Lower lobe of right lung (tissue), 2 donors: ENCODE measurements at regions not wholly inside any gene's neighbourhood (a gene's known extent, or its start where the extent isn't known, plus 50 kb on each side); places are given as distances from the start of the nearest gene placed in this dataset.

Source experiments
- ATAC-seq, 2 donors: fragments of 200-7000 bp; cut with Tn5 transposase; one replicate each; pipeline ENCODE4 v1.9.1; 2020 to 2022; ENCODE audit warnings: mild to moderate bottlenecking in 2 of 2, moderate library complexity in 2 of 2
- DNase-seq: peaks from one replicate; pipeline ENCODE4 v3.0.0-alpha.2; 2020
- H3K27ac ChIP-seq: fragments of 200-600 bp; one replicate; pipeline ENCODE4 v1.8.0; 2022
- H3K27me3 ChIP-seq: fragments of 200-600 bp; one replicate; pipeline ENCODE4 v1.8.0; 2022; ENCODE audit warnings: low read depth
- H3K36me3 ChIP-seq: fragments of 200-600 bp; one replicate; pipeline ENCODE4 v1.8.0; 2022; ENCODE audit warnings: mild to moderate bottlenecking
- H3K4me1 ChIP-seq: fragments of 200-600 bp; one replicate; pipeline ENCODE4 v1.8.0; 2022
- H3K4me3 ChIP-seq: fragments of 200-600 bp; one replicate; pipeline ENCODE4 v1.8.0; 2022; ENCODE audit warnings: mild to moderate bottlenecking
- H3K9me3 ChIP-seq: fragments of 200-600 bp; one replicate; pipeline ENCODE4 v1.8.0; 2022
- CTCF ChIP-seq: fragments of 200-600 bp; IDR thresholded peaks from one replicate; pipeline ENCODE4 v1.8.0; 2022; ENCODE audit warnings: antibody characterized with exemption, mild to moderate bottlenecking
- intact Hi-C: fragments of 100-400 bp; cut with DNase I; formaldehyde crosslinking; loops from one replicate; pipeline ENCODE4 v1.11.0; 2022
- donor health status: DM: no; HTN: yes; CAD: no; lungs with severe emphysema.

GRCh38 chr5:25618821-25619220 lies 974.0 kb upstream of the CDH10 start:
- no peaks in the 10 kb centered on the region for H3K36me3 ChIP-seq
- ATAC-seq = no peak
- no peak for TF ChIP-seq CTCF

GRCh38 chr5:25614466-25614865 lies 969.7 kb upstream of the CDH10 start:
- no peak for TF ChIP-seq CTCF
- ATAC-seq = peak in 1 of 2 donors; percentile 52
- H3K4me1 ChIP-seq = no peaks in the 10 kb centered on the region

More at GRCh38 chr5:25618821-25619220, 974.0 kb upstream of the CDH10 start:
- no peaks in the 10 kb centered on the region for H3K27me3 ChIP-seq
- no peak overlapping the region for H3K27ac ChIP-seq
- intact Hi-C loops = no loop called here
- H3K4me1 ChIP-seq = no peaks in the 10 kb centered on the region
- H3K4me3 ChIP-seq = no peak overlapping the region
- H3K9me3 ChIP-seq = no peaks in the 10 kb centered on the region
- DNase-seq = no peak

GRCh38 chr5:25604681-25605080 lies 959.9 kb upstream of the CDH10 start:
- no peak for ATAC-seq
- peaks cover 5% of the 10 kb centered on the region for H3K9me3 ChIP-seq
- no peaks in the 10 kb centered on the region for H3K27me3 ChIP-seq
- TF ChIP-seq CTCF = no peak
- DNase-seq = no peak
- intact Hi-C loops = no loop called here
- H3K27ac ChIP-seq = no peak overlapping the region
- H3K4me1 ChIP-seq = no peaks in the 10 kb centered on the region
- H3K4me3 ChIP-seq = no peak overlapping the region
- no peaks in the 10 kb centered on the region for H3K36me3 ChIP-seq

More at GRCh38 chr5:25614466-25614865, 969.7 kb upstream of the CDH10 start:
- Histone ChIP-seq H3K4me3 (no peak overlapping the region), H3K36me3 (no peaks in the 10 kb centered on the region), H3K27ac (no peak overlapping the region), H3K27me3 (no peaks in the 10 kb centered on the region), H3K9me3 (peaks cover under 1% of the 10 kb centered on the region)
- peak; percentile 35 for DNase-seq
- intact Hi-C loops = no loop called here

- no peak for ATAC-seq
- TF ChIP-seq CTCF = no peak
- no peaks in the 10 kb centered on the region for H3K4me1 ChIP-seq
- H3K27ac ChIP-seq = no peak overlapping the region
- no peaks in the 10 kb centered on the region for H3K27me3 ChIP-seq
- no peaks in the 10 kb centered on the region for H3K36me3 ChIP-seq
- no peak overlapping the region for H3K4me3 ChIP-seq
- no peak for DNase-seq
- no peaks in the 10 kb centered on the region for H3K9me3 ChIP-seq
- intact Hi-C loops = no loop called here
Measured at GRCh38 chr5:25579111-25579510, 934.3 kb upstream of the CDH10 start.

- TF ChIP-seq CTCF = no peak
- no peak for ATAC-seq
- Histone ChIP-seq H3K27me3 (no peaks in the 10 kb centered on the region), H3K4me3 (no peak overlapping the region), H3K36me3 (no peaks in the 10 kb centered on the region), H3K4me1 (no peaks in the 10 kb centered on the region), H3K27ac (no peak overlapping the region), H3K9me3 (peaks cover 4% of the 10 kb centered on the region)
- intact Hi-C loops = no loop called here
- DNase-seq = no peak
Measured at GRCh38 chr5:25573691-25574090, 928.9 kb upstream of the CDH10 start.

GRCh38 chr5:25570067-25570583 lies 925.3 kb upstream of the CDH10 start:
- no peaks in the 10 kb centered on the region for H3K27me3 ChIP-seq
- no peak for DNase-seq
- H3K9me3 ChIP-seq = peaks cover 4% of the 10 kb centered on the region
- intact Hi-C loops = no loop called here
- H3K4me1 ChIP-seq = no peaks in the 10 kb centered on the region
- H3K27ac ChIP-seq = no peak overlapping the region
- H3K36me3 ChIP-seq = no peaks in the 10 kb centered on the region
- no peak for ATAC-seq
- TF ChIP-seq CTCF = no peak
- no peak overlapping the region for H3K4me3 ChIP-seq
